ENCODE measurements at regions not wholly inside any gene's neighbourhood (a gene's known extent, or its start where the extent isn't known, plus 50 kb on each side); places are given as distances from the start of the nearest gene placed in this dataset.

- no peak for TF ChIP-seq CTCF (IDR thresholded peaks at IDR 0.05)
- no peak for TF ChIP-seq POLR2A (IDR thresholded peaks at IDR 0.05)
Measured at GRCh38 chr7:41175435-41175834, 527.5 kb downstream of the INHBA start.

Measured in stomach (tissue), 4 donors.